Neural cell (in vitro differentiated cells): ENCODE measurements at regions not wholly inside any gene's neighbourhood (a gene's known extent, or its start where the extent isn't known, plus 50 kb on each side); places are given as distances from the start of the nearest gene placed in this dataset.

Experiments used
- EP300 ChIP-seq: fragments of 450-650 bp; conservative IDR thresholded peaks from 2 replicates; pipeline ENCODE4 v1.6.1; 2014; ENCODE audit warnings: antibody characterized with exemption, mild to moderate bottlenecking, moderate library complexity; ENCODE audit not compliant: poor library complexity, severe bottlenecking
- EZH2 ChIP-seq: fragments of 200-600, 300-800 bp; shearing (Covaris generic), sonication (generic); IDR thresholded peaks from 2 replicates; pipeline ENCODE4 v1.6.1; 2014; ENCODE audit warnings: antibody characterized with exemption, low read length, borderline replicate concordance, mild to moderate bottlenecking; ENCODE audit not compliant: insufficient read depth, poor library complexity, severe bottlenecking
- MXI1 ChIP-seq: fragments of 450-650 bp; conservative IDR thresholded peaks from 2 replicates; pipeline ENCODE4 v1.6.1; 2014; ENCODE audit warnings: antibody characterized with exemption, mild to moderate bottlenecking; ENCODE audit not compliant: poor library complexity, severe bottlenecking
- POLR2AphosphoS5 ChIP-seq: IDR thresholded peaks from 2 replicates; pipeline ENCODE4 v1.6.1; 2012
- RAD21 ChIP-seq: fragments of 450-650 bp; conservative IDR thresholded peaks from 2 replicates; pipeline ENCODE4 v1.6.1; 2014; ENCODE audit warnings: antibody characterized with exemption, mild to moderate bottlenecking, moderate library complexity
- TAF1 ChIP-seq: IDR thresholded peaks from 2 replicates; pipeline ENCODE4 v1.6.1; 2012; ENCODE audit warnings: low read depth
- TF ChIP-seq, protein P1 (sequence below): fragments of 450-650 bp; IDR thresholded peaks from 2 replicates; pipeline ENCODE4 v1.5.1; 2014; ENCODE audit warnings: antibody characterized with exemption, mild to moderate bottlenecking, moderate library complexity; ENCODE audit not compliant: poor library complexity, severe bottlenecking

DNA sequence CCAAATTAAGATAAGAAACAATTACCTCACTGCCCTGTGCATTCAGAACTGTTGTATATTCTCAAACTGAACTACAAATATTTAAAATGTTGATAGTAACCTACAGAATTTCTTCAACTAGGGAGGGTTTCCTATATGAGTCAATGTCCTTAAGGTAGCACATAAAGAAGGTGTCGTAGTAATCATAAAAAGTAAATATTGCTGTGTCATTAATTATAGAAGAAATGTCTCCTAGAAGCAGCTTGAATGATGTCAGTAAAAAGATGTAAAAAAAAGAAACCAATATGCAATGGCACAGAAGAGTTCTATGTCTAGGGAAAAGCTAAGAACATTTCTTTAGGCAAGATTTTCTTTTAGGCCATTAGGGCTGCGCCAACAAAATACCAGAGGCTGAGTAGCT is 559.6 kb upstream of the EPHA5 start:
- TF ChIP-seq, protein P1, sequence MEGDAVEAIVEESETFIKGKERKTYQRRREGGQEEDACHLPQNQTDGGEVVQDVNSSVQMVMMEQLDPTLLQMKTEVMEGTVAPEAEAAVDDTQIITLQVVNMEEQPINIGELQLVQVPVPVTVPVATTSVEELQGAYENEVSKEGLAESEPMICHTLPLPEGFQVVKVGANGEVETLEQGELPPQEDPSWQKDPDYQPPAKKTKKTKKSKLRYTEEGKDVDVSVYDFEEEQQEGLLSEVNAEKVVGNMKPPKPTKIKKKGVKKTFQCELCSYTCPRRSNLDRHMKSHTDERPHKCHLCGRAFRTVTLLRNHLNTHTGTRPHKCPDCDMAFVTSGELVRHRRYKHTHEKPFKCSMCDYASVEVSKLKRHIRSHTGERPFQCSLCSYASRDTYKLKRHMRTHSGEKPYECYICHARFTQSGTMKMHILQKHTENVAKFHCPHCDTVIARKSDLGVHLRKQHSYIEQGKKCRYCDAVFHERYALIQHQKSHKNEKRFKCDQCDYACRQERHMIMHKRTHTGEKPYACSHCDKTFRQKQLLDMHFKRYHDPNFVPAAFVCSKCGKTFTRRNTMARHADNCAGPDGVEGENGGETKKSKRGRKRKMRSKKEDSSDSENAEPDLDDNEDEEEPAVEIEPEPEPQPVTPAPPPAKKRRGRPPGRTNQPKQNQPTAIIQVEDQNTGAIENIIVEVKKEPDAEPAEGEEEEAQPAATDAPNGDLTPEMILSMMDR: no peak
- TF ChIP-seq TAF1 (no peak), RAD21 (no peak), EP300 (no peak), EZH2 (no peak), MXI1 (no peak), POLR2AphosphoS5 (no peak)
